ENCODE measurements at regions not wholly inside any gene's neighbourhood (a gene's known extent, or its start where the extent isn't known, plus 50 kb on each side); places are given as distances from the start of the nearest gene placed in this dataset.

GRCh38 chr4:33323393-33323792 lies 2603.2 kb downstream of the PCDH7 start:
- TF ChIP-seq EGR1 (IDR thresholded peaks at IDR 0.05) (no peak), TCF12 (IDR thresholded peaks at IDR 0.05; ENCODE audit: low read depth) (no peak), RAD21 (IDR thresholded peaks at IDR 0.05; ENCODE audit: low read depth) (no peak), USF1 (IDR thresholded peaks at IDR 0.05) (no peak), YY1 (IDR thresholded peaks at IDR 0.05; ENCODE audit: low read depth) (no peak), EP300 (IDR thresholded peaks at IDR 0.05; ENCODE audit: borderline replicate concordance) (no peak), CREB1 (IDR thresholded peaks at IDR 0.05; ENCODE audit: low read depth) (no peak), TEAD4 (IDR thresholded peaks at IDR 0.05) (no peak), MAX (IDR thresholded peaks at IDR 0.05) (no peak), NFIC (IDR thresholded peaks at IDR 0.05) (no peak), ZBTB7A (IDR thresholded peaks at IDR 0.05; ENCODE audit: low read depth) (no peak), CEBPB (IDR thresholded peaks at IDR 0.05) (no peak), FOXM1 (IDR thresholded peaks at IDR 0.05; ENCODE audit: borderline replicate concordance, low read depth) (no peak), TAF1 (IDR thresholded peaks at IDR 0.05; ENCODE audit: low read depth) (no peak)
- TF ChIP-seq, protein P1, sequence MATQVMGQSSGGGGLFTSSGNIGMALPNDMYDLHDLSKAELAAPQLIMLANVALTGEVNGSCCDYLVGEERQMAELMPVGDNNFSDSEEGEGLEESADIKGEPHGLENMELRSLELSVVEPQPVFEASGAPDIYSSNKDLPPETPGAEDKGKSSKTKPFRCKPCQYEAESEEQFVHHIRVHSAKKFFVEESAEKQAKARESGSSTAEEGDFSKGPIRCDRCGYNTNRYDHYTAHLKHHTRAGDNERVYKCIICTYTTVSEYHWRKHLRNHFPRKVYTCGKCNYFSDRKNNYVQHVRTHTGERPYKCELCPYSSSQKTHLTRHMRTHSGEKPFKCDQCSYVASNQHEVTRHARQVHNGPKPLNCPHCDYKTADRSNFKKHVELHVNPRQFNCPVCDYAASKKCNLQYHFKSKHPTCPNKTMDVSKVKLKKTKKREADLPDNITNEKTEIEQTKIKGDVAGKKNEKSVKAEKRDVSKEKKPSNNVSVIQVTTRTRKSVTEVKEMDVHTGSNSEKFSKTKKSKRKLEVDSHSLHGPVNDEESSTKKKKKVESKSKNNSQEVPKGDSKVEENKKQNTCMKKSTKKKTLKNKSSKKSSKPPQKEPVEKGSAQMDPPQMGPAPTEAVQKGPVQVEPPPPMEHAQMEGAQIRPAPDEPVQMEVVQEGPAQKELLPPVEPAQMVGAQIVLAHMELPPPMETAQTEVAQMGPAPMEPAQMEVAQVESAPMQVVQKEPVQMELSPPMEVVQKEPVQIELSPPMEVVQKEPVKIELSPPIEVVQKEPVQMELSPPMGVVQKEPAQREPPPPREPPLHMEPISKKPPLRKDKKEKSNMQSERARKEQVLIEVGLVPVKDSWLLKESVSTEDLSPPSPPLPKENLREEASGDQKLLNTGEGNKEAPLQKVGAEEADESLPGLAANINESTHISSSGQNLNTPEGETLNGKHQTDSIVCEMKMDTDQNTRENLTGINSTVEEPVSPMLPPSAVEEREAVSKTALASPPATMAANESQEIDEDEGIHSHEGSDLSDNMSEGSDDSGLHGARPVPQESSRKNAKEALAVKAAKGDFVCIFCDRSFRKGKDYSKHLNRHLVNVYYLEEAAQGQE (IDR thresholded peaks at IDR 0.05; ENCODE audit: low read depth), result no peak

DNA sequence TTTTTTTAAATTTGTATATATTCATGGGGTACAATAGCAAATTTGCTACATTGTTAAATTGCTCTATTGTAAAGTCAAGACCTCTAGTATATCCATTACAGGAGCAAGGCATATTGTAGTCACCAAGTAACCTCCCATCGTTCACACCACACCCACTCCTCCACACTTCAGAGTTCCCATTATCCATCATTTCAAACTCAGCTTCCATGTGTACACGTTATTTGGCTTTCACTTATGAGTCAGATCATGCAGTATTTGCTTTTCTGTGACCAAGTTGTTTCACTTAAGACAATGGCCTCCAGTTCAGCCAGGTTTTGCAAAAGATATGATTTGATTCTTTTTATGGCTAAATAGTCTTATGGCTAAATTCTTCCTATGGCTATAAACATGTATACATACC lies 2614.2 kb downstream of the PCDH7 start:
- no peak for TF ChIP-seq CEBPB (IDR thresholded peaks at IDR 0.05)
- no peak for TF ChIP-seq EP300 (IDR thresholded peaks at IDR 0.05; ENCODE audit: borderline replicate concordance)
- TF ChIP-seq FOXM1 (IDR thresholded peaks at IDR 0.05; ENCODE audit: borderline replicate concordance, low read depth), result no peak
- no peak for TF ChIP-seq NFIC (IDR thresholded peaks at IDR 0.05)
- no peak for TF ChIP-seq RAD21 (IDR thresholded peaks at IDR 0.05; ENCODE audit: low read depth)
- no peak for TF ChIP-seq EGR1 (IDR thresholded peaks at IDR 0.05)
- TF ChIP-seq MAX (IDR thresholded peaks at IDR 0.05), result no peak
- TF ChIP-seq YY1 (IDR thresholded peaks at IDR 0.05; ENCODE audit: low read depth), result no peak
- TF ChIP-seq ZBTB7A (IDR thresholded peaks at IDR 0.05; ENCODE audit: low read depth), result no peak
- no peak for TF ChIP-seq TAF1 (IDR thresholded peaks at IDR 0.05; ENCODE audit: low read depth)
- no peak for TF ChIP-seq USF1 (IDR thresholded peaks at IDR 0.05)
- TF ChIP-seq, protein P1 (IDR thresholded peaks at IDR 0.05; ENCODE audit: low read depth), result no peak
- TF ChIP-seq TCF12 (IDR thresholded peaks at IDR 0.05; ENCODE audit: low read depth), result no peak
- TF ChIP-seq CREB1 (IDR thresholded peaks at IDR 0.05; ENCODE audit: low read depth), result no peak
- TF ChIP-seq TEAD4 (IDR thresholded peaks at IDR 0.05), result no peak

DNA sequence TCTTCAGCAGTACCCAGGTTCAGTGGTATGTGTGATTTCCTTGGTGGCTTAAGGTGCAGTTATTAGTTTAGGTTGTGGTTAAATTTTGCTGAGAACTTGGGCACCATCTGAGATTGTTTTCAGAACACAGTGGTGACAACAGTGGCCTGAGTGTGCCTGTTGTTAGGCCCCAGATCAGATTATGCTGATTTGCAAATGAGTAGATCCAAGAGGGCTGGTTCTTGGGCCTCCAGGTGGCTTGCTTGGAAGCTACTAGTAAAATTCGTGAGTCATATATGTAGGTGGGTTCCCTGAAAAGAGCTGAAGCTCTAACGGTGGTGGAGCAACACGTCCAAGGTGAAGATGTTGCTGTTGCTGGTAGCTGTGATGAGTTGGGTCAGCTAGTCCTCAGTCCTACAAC lies 2619.6 kb downstream of the PCDH7 start:
- TF ChIP-seq USF1 (IDR thresholded peaks at IDR 0.05) (no peak), FOXM1 (IDR thresholded peaks at IDR 0.05; ENCODE audit: borderline replicate concordance, low read depth) (no peak), ZBTB7A (IDR thresholded peaks at IDR 0.05; ENCODE audit: low read depth) (no peak), CEBPB (IDR thresholded peaks at IDR 0.05) (no peak), YY1 (IDR thresholded peaks at IDR 0.05; ENCODE audit: low read depth) (no peak), EP300 (IDR thresholded peaks at IDR 0.05; ENCODE audit: borderline replicate concordance) (no peak), RAD21 (IDR thresholded peaks at IDR 0.05; ENCODE audit: low read depth) (no peak), TAF1 (IDR thresholded peaks at IDR 0.05; ENCODE audit: low read depth) (no peak)
- TF ChIP-seq, protein P1 (IDR thresholded peaks at IDR 0.05; ENCODE audit: low read depth), result no peak

DNA sequence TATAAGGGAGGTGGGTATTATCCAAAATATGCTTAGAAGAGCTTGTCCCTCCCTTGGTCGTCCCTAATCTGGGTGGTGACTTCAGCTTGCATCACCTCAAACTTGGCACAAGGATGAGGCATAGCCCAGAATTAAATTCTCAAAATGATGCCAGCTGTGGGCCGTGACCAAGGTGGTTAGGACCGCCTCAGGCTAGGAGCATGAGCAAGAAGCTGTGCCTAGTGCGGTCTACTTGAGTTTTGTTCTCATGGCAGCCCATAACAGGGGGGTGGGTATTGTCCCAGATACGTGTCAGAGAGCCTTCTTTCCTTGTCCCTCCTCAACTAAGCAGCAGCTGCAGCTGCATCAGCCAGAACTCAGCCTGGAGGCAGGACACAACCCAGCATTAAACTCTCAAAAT lies 2620.0 kb downstream of the PCDH7 start:
- TF ChIP-seq CEBPB (IDR thresholded peaks at IDR 0.05), result no peak
- no peak for TF ChIP-seq RAD21 (IDR thresholded peaks at IDR 0.05; ENCODE audit: low read depth)
